Lung microvascular endothelial cell (primary cell): ENCODE measurements at regions not wholly inside any gene's neighbourhood (a gene's known extent, or its start where the extent isn't known, plus 50 kb on each side); places are given as distances from the start of the nearest gene placed in this dataset.
"Not testable (repeated sequence)": the region's sequence is repeated elsewhere in the genome, so short reads cannot be mapped to it uniquely, and the experiment has no call there.

Source experiments
- DNase-seq, 2 donors: peaks; one replicate each; pipeline versions ENCODE4 v3.0.0 to v3.0.0-alpha.2; 2010; ENCODE audit warnings: low read depth in 2 of 2

GRCh38 chr4:38378478-38378877 is 285.5 kb upstream of the KLF3 start:
- DNase-seq, result no peak

- no peak for DNase-seq
Measured at GRCh38 chr4:38381788-38382187, 282.2 kb upstream of the KLF3 start.

- no peak for DNase-seq
Measured at GRCh38 chr4:38382520-38382919, 281.5 kb upstream of the KLF3 start.

GRCh38 chr4:38383646-38384121 is 280.3 kb upstream of the KLF3 start:
- DNase-seq, result no peak

DNA sequence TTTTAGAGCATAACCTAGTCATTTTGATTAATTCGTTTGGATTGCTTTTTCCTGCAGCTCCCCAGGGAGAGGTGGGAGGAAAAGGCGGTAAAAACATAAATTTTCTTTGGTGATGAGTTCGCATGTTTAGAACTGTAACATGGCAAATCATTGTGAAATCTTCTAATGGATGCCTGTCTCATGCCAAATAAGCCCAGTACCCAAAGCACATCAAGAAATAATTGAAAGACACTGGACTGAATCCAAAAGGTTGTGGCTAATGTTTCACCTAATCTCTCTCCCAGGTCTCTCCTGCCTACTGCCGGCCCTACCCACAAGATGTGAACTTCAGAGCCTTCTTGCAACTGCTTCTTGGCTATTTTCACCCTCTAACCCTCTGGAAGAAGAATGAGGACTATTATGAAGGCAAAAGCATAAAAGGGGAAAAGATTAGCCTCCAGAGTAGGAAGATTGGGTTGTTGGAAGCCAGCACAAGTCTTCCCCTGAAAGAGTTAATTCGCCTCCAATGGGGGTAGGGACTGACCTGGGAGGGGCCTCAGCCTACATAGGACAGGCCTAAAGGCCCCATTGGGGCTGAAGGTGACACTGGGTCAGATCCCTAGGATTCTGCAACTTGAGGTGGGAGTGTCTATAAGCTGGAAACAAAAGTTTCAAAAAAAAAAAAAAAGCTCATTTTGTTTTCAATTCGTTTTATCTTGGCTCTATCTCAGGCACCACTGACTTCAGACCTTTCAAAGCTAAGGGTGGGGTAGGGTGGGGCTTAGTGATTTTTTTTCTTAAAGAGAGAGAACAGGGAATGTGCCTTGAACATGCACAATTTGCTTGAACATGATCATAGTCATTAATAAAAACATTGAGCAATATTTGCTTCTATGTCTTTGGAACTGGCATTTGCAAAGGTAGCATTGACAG is 278.6 kb upstream of the KLF3 start:
- DNase-seq, result no peak

GRCh38 chr4:38386005-38386551 is 277.9 kb upstream of the KLF3 start:
- DNase-seq, result no peak

DNA sequence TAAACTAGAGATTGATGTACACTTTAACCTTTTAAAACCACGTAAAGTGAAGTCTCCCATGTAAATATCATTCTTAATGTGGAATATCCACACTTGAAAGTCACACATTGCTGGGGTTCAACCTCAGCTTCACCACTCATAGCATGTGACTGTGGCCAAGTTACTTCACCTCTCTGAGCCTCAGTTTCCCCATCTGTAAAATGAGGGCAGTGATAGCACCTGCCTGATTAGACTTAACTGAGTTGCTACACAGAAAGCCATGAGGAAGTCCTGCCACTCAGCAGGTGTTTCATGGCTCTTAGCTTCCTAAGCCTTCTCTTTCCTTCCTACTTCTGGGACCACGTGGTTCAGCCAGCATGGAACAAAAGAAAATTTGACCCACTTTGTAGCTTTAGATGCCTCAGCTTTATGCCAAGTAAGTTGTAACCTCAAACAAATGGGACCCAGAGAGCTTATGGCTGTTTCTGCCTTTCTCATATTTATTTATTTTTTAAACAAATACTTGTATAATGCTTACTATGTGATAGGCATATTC is 277.3 kb upstream of the KLF3 start:
- no peak for DNase-seq

- DNase-seq, result peak in 1 of 2 donors; percentile 2
Measured at GRCh38 chr4:38387348-38387747, 276.7 kb upstream of the KLF3 start.

- peak in 1 of 2 donors; percentile 21 for DNase-seq
Measured at GRCh38 chr4:38387819-38388218, 276.2 kb upstream of the KLF3 start.

DNA sequence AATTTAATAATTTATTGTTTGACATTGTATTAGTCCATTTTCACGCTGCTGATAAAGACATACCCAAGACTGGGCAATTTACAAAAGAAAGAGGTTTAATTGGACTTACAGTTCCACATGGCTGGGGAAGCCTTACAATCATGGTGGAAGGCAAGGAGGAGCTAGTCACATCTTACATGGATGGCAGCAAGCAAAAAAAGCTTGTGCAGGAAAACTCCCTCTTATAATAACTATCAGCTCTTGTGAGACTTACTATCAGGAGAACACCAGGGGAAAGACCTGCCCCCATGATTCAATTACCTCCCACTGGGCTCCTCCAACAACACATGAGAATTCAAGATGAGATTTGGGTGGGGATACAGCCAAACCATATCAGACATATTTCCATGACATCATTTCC is 275.1 kb upstream of the KLF3 start:
- DNase-seq, result not testable (repeated sequence)

GRCh38 chr4:38390969-38391545 is 272.9 kb upstream of the KLF3 start:
- DNase-seq, result no peak

DNA sequence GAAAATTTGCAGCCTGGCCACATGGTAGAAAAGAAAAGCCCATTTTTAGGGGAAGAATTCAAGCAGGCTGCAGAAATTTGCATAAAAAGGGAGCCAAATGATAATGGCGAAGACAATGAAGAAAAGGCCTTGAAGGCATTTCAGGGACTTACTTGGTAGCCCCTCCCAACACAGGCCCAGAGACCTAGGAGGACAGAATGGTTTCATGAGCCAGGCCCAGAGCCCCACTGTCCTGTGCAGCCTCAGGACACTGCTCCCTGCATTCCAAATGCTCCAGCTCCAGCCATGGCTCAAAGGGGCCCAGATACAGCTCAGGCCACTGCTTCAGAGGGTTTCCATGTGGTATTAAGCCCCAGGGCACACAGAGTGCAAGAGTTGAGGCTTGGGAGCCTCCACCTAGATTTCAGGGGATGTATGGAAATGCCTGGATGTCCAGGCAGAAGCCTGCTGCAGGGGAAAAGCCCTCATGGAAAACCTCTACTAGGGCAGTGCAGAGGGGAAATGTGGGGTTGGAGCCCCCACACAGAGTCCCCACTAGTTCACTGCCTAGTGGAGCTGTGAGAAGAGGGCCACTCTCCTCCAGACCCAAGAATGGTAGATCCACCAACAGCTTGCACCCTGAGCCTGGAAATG is 271.7 kb upstream of the KLF3 start:
- no peak for DNase-seq

GRCh38 chr4:38396091-38396490 is 267.9 kb upstream of the KLF3 start:
- DNase-seq, result no peak

DNA sequence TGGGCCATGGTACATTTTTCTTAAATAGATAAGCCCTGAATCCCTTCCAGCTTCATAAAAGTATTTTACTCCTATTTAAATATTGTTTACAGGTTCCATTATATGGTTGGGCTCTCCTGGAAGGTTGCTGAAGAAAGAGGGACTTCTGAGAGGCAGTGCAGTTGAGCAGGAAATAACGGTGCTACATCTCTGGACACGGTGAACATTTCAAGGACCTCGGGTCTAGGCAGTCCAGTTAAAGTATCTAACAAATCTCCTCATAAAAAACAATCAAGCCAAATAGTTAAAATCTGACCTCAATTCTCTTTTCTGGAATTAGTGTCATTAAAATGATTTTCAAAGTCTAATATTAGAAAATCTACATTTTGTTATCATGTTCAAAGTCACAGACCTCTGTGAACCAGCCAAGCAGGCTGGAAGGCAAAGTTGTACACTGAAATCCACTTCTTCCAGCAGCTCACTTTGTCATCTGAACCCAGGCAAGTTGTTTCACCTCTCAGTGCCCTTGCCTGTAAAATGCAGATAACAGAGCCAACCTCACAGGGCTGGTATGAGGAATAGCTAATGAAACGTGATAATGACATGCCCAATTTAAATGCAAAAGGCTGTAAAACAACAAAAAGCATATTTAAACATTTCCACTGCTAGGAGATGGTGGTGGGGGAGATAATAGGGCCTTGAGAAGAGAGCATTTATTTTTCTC is 267.0 kb upstream of the KLF3 start:
- DNase-seq, result no peak

- DNase-seq, result no peak
Measured at GRCh38 chr4:38400946-38401345, 263.1 kb upstream of the KLF3 start.

DNA sequence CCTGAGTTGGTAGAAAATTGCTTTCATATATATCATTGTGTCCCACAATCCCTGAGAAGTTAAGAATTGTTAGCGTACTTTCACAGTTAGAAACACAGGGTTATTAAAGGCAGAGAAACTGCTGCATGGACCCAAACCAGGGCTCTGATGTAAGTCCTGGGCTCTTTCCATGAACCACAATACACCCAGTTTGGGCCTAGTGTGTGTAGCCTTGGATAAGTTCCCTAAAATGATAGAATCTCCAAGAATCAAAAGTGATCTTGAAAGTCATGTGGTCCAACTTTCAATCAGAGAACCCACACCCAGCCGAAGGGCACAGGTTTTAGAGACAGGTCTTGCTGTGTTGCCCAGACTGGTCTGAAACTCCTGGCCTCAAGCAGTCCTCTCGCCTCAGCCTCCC is 257.8 kb upstream of the KLF3 start:
- no peak for DNase-seq

GRCh38 chr4:38409852-38410251 is 254.1 kb upstream of the KLF3 start:
- DNase-seq, result peak in 1 of 2 donors; percentile 23

DNA sequence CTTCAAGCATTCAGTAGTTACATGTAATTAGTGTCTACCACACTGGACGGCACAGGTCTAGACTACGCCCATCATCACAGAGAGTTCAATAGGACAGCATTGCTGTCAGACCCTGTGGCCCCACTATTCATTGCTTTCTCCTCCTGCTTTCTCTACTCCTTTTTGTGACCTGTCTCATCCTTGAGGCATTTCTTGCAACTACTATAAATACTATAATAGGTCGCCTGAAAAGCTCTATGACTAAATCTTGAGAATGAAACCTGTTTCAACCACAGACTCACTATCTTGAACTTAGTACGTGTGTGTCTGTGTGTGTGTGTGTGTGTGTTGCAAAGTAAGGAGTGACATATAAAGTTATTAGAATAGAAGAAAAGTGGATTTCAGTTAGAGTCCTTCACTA is 252.9 kb upstream of the KLF3 start:
- DNase-seq, result no peak

DNA sequence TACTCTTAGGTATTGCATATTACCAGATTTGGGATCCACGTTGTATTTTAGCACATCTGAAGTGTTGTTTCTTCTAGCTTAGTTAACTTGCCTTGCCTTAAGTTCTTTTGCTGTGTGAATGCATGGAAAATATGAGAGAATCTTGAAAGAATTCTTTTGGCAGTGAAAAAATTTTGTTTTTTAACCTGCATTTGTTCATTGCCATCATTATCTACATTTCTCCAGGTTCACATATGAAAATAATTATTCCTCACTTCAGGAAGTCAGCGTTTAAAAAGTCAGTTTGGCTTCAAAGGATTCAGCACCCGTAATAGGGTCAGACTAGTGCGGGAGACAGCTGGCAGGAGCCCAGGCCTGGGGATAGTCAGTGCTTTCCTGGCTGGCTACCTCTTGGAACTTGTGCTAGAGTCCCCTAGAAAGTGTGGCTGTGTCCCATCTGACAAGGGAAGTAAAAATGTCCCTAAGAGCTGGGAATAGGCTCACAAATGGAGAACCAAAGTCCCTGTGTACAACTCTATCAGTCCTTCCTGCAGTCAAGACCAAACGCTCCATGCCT is 251.9 kb upstream of the KLF3 start:
- DNase-seq, result peak in 1 of 2 donors; percentile 12

DNA sequence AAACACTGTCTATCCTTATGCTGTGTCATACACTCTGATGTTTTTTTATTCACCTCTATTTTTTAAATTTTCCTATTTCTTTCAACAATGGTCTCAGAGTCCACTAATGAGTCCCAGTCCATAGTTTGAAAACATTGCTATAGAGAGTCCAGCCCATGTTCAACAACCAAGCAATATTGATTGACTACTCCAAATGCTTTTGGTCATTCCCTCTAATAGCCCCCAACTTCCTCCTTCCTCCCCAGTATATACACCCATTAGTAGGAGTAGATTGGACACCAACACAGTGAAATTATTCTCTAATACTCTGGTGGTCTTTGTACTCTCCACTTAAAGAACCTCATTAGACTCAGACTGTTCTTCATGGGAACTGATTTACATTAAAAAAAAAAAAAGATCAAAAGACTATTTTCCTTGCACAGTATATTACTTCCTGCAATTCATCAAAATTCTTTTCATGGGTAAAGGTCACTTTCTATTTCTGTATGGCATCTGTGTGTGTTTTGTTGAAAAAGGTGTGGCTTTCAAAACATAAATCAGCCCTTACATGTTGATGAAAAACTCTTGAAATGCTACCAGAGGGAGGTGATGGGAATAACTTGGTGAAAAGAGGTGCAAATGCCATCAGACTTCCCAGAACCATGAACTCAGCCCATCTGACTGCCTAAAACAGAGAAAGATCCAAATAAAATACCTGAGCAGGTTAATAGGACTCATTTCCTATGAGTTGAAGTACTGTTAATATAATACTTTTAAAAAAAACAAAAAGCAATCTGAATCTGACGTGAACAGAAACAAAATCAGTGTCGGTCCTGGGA is 250.3 kb upstream of the KLF3 start:
- peak in 1 of 2 donors; percentile 39 for DNase-seq
